Left lung (tissue), 4 donors: ENCODE measurements at regions not wholly inside any gene's neighbourhood (a gene's known extent, or its start where the extent isn't known, plus 50 kb on each side); places are given as distances from the start of the nearest gene placed in this dataset.

ENCODE experiments used
- ATAC-seq: fragments of 200-7000 bp; cut with Tn5 transposase; one replicate; pipeline ENCODE4 v1.9.1; 2020; ENCODE audit warnings: moderate library complexity
- DNase-seq, 4 donors: peaks; one replicate each; pipeline ENCODE4 v3.0.0-alpha.2; 2013 to 2020
- H3K27ac ChIP-seq, 2 donors: fragments of 200-600 bp; sonication (generic) in 1 of 2; one replicate each; pipeline versions ENCODE4 v1.5.0 to v1.8.0; 2020 to 2021
- H3K27me3 ChIP-seq, 2 donors: fragments of 200-600 bp; sonication (generic) in 1 of 2; one replicate each; pipeline versions ENCODE4 v1.5.0 to v1.8.0; 2020 to 2021
- H3K36me3 ChIP-seq, 2 donors: fragments of 200-600 bp; sonication (generic) in 1 of 2; one replicate each; pipeline versions ENCODE4 v1.5.0 to v1.8.0; 2020 to 2021
- H3K4me1 ChIP-seq, 2 donors: fragments of 200-600 bp; one replicate each; pipeline ENCODE4 v1.8.0; 2021
- H3K4me3 ChIP-seq, 2 donors: fragments of 200-600 bp; sonication (generic) in 1 of 2; one replicate each; pipeline versions ENCODE4 v1.5.0 to v1.8.0; 2020 to 2021; ENCODE audit warnings: mild to moderate bottlenecking in 1 of 2
- H3K9me3 ChIP-seq, 2 donors: fragments of 200-600 bp; sonication (generic) in 1 of 2; one replicate each; pipeline versions ENCODE4 v1.5.0 to v1.8.0; 2020 to 2021
- CTCF ChIP-seq, 2 donors: fragments of 200-600 bp; sonication (generic) in 1 of 2; IDR thresholded peaks; one replicate each; pipeline versions ENCODE4 v1.5.0 to v1.8.0; 2021; ENCODE audit warnings: antibody characterized with exemption in 2 of 2
- intact Hi-C, 2 donors: fragments of 100-400 bp; cut with DNase I; formaldehyde crosslinking; loops; one replicate each; pipeline versions ENCODE4 v1.11.2 to v1.14.2; 2022
- donor health status: DM: no; HTN: yes; CAD: no.
- donor health status: DM: no; HTN: no; CAD: no.

GRCh38 chr5:13408616-13409015 is 535.9 kb downstream of the DNAH5 start:
- TF ChIP-seq CTCF (IDR thresholded peaks at IDR 0.05): no peak
- Histone ChIP-seq H3K4me1 (no peaks in the 10 kb centered on the region), H3K27me3 (no peaks in the 10 kb centered on the region), H3K9me3 (peaks cover 0 to 6% of the 10 kb centered on the region in 2 donors), H3K27ac (no peak overlapping the region), H3K36me3 (no peaks in the 10 kb centered on the region), H3K4me3 (no peak overlapping the region)
- intact Hi-C loops: no loop called here
- DNase-seq (no peak), ATAC-seq (no peak)

- no peaks in the 10 kb centered on the region for H3K27me3 ChIP-seq
- no peak for TF ChIP-seq CTCF (IDR thresholded peaks at IDR 0.05)
Observed at GRCh38 chr5:13403351-13403750, 541.1 kb downstream of the DNAH5 start.

GRCh38 chr5:13385066-13385465 is 559.4 kb downstream of the DNAH5 start:
- Histone ChIP-seq H3K9me3 (peaks cover 0 to 44% of the 10 kb centered on the region in 2 donors), H3K27me3 (no peaks in the 10 kb centered on the region), H3K4me1 (no peaks in the 10 kb centered on the region), H3K36me3 (no peaks in the 10 kb centered on the region), H3K4me3 (no peak overlapping the region), H3K27ac (no peak overlapping the region)
- intact Hi-C loops: no loop called here
- no peak for ATAC-seq
- no peak for DNase-seq
- TF ChIP-seq CTCF (IDR thresholded peaks at IDR 0.05): no peak

More at GRCh38 chr5:13403351-13403750, 541.1 kb downstream of the DNAH5 start:
- intact Hi-C loops: no loop called here
- Histone ChIP-seq H3K27ac (no peak overlapping the region), H3K4me3 (no peak overlapping the region), H3K36me3 (no peaks in the 10 kb centered on the region), H3K9me3 (peaks cover 0 to 2% of the 10 kb centered on the region in 2 donors), H3K4me1 (no peaks in the 10 kb centered on the region)
- DNase-seq: no peak
- no peak for ATAC-seq

GRCh38 chr5:13382232-13382631 is 562.3 kb downstream of the DNAH5 start:
- intact Hi-C loops: no loop called here
- Histone ChIP-seq H3K4me3 (no peak overlapping the region), H3K27ac (no peak overlapping the region), H3K4me1 (no peaks in the 10 kb centered on the region), H3K9me3 (peaks cover 0 to 36% of the 10 kb centered on the region in 2 donors), H3K36me3 (no peaks in the 10 kb centered on the region), H3K27me3 (no peaks in the 10 kb centered on the region)
- no peak for TF ChIP-seq CTCF (IDR thresholded peaks at IDR 0.05)
- ATAC-seq: no peak
- DNase-seq: peak in 1 of 4 donors; percentile 24

GRCh38 chr5:13378091-13378490 is 566.4 kb downstream of the DNAH5 start:
- H3K4me3 ChIP-seq: no peak overlapping the region
- DNase-seq (no peak), ATAC-seq (no peak)
- no peak overlapping the region for H3K27ac ChIP-seq
- no peaks in the 10 kb centered on the region for H3K36me3 ChIP-seq
- H3K4me1 ChIP-seq: no peaks in the 10 kb centered on the region
- peaks cover 0 to 20% of the 10 kb centered on the region in 2 donors for H3K9me3 ChIP-seq
- TF ChIP-seq CTCF (IDR thresholded peaks at IDR 0.05): no peak
- no peaks in the 10 kb centered on the region for H3K27me3 ChIP-seq
- intact Hi-C loops: no loop called here
